ENCODE measurements at regions not wholly inside any gene's neighbourhood (a gene's known extent, or its start where the extent isn't known, plus 50 kb on each side); places are given as distances from the start of the nearest gene placed in this dataset.

- TF ChIP-seq CTCF (IDR thresholded peaks at IDR 0.05 in 4 of 5, conservative IDR thresholded peaks at IDR 0.05 in 1 of 5) (no peak), POLR2A (IDR thresholded peaks at IDR 0.05) (no peak)
Observed at GRCh38 chr6:40744835-40745234, 157.7 kb upstream of the LRFN2 start.
